IMR-90 (cell line): ENCODE measurements at regions not wholly inside any gene's neighbourhood (a gene's known extent, or its start where the extent isn't known, plus 50 kb on each side); places are given as distances from the start of the nearest gene placed in this dataset.

Experiments
- BHLHE40 ChIP-seq: fragments of 150-350 bp; IDR thresholded peaks from 2 replicates; pipeline ENCODE4 v1.6.1; 2016; ENCODE audit warnings: mild to moderate bottlenecking, low read depth, low read length
- CTCF ChIP-seq: conservative IDR thresholded peaks from 2 replicates; pipeline ENCODE4 v1.5.1; 2012; ENCODE audit warnings: mild to moderate bottlenecking, low read depth, low read length, improper control_type of control experiment
- FOS ChIP-seq: fragments of 150-350 bp; IDR thresholded peaks from 2 replicates; pipeline ENCODE4 v1.6.1; 2016; ENCODE audit warnings: low read depth, low read length
- MAZ ChIP-seq: IDR thresholded peaks from 2 replicates; pipeline ENCODE4 v1.6.1; 2012; ENCODE audit warnings: low read depth, mild to moderate bottlenecking, low read length, improper control_type of control experiment, moderate library complexity, borderline replicate concordance
- POLR2A ChIP-seq: IDR thresholded peaks from 2 replicates; pipeline ENCODE4 v1.6.1; 2012; ENCODE audit warnings: mild to moderate bottlenecking, low read depth, low read length
- RAD21 ChIP-seq: IDR thresholded peaks from 2 replicates; pipeline ENCODE4 v1.6.1; 2012; ENCODE audit warnings: low read length, improper control_type of control experiment

GRCh38 chr11:57092028-57092698 is 89.6 kb upstream of the LRRC55 start:
- TF ChIP-seq POLR2A (no peak), BHLHE40 (no peak), CTCF (no peak), RAD21 (no peak), FOS (no peak), MAZ (no peak)
